ENCODE measurements at regions not wholly inside any gene's neighbourhood (a gene's known extent, or its start where the extent isn't known, plus 50 kb on each side); places are given as distances from the start of the nearest gene placed in this dataset.

DNA sequence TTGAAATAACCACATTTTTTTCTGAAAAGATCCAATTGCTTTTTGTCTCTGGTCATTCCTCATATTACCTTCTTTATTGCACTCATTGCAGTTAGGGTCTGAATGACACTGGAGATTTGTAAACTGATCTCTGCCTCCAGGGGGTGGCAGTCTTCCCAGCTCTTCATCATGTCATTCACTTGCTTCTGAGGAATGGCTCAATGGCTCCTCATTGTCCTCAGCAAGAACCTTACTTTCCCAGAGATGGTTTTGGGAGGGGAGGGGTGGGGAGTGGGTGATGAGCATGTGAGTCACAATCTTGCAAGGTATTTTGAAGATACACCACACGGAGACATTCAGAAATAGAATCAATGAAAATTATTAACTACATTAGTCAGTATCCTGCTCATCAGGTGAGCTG lies 159.8 kb upstream of the GAS1 start:
- TF ChIP-seq, protein P1, sequence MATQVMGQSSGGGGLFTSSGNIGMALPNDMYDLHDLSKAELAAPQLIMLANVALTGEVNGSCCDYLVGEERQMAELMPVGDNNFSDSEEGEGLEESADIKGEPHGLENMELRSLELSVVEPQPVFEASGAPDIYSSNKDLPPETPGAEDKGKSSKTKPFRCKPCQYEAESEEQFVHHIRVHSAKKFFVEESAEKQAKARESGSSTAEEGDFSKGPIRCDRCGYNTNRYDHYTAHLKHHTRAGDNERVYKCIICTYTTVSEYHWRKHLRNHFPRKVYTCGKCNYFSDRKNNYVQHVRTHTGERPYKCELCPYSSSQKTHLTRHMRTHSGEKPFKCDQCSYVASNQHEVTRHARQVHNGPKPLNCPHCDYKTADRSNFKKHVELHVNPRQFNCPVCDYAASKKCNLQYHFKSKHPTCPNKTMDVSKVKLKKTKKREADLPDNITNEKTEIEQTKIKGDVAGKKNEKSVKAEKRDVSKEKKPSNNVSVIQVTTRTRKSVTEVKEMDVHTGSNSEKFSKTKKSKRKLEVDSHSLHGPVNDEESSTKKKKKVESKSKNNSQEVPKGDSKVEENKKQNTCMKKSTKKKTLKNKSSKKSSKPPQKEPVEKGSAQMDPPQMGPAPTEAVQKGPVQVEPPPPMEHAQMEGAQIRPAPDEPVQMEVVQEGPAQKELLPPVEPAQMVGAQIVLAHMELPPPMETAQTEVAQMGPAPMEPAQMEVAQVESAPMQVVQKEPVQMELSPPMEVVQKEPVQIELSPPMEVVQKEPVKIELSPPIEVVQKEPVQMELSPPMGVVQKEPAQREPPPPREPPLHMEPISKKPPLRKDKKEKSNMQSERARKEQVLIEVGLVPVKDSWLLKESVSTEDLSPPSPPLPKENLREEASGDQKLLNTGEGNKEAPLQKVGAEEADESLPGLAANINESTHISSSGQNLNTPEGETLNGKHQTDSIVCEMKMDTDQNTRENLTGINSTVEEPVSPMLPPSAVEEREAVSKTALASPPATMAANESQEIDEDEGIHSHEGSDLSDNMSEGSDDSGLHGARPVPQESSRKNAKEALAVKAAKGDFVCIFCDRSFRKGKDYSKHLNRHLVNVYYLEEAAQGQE (IDR thresholded peaks at IDR 0.05; ENCODE audit: insufficient replicate concordance, low read depth) = no peak
- TF ChIP-seq CTCF (IDR thresholded peaks at IDR 0.05; ENCODE audit: insufficient read depth, low read length) (no peak), POLR2AphosphoS5 (IDR thresholded peaks at IDR 0.05; ENCODE audit: low read depth) (no peak), GABPA (IDR thresholded peaks at IDR 0.05; ENCODE audit: low read depth) (no peak)
